ENCODE measurements at regions not wholly inside any gene's neighbourhood (a gene's known extent, or its start where the extent isn't known, plus 50 kb on each side); places are given as distances from the start of the nearest gene placed in this dataset.

DNA sequence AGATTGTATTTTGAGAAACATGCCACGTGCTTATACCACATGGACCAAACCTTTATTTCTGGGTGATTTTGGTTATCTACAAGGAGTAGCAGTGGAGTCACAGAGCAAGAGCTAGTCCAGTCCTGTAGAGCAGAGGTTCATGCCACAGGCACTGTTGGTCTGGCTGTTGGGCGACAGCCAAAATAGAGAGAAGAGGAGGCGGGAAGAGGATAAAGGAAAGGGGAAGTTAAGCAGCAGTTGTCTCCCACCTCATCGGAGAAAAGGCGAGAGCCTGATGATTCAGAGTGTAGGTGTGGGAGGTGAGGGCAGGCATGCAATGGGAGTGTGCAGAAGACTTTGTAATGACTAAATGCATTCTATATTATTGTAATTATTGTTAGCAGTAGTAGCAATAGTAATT is 237.5 kb upstream of the ROPN1 start:
- TF ChIP-seq, protein P1, sequence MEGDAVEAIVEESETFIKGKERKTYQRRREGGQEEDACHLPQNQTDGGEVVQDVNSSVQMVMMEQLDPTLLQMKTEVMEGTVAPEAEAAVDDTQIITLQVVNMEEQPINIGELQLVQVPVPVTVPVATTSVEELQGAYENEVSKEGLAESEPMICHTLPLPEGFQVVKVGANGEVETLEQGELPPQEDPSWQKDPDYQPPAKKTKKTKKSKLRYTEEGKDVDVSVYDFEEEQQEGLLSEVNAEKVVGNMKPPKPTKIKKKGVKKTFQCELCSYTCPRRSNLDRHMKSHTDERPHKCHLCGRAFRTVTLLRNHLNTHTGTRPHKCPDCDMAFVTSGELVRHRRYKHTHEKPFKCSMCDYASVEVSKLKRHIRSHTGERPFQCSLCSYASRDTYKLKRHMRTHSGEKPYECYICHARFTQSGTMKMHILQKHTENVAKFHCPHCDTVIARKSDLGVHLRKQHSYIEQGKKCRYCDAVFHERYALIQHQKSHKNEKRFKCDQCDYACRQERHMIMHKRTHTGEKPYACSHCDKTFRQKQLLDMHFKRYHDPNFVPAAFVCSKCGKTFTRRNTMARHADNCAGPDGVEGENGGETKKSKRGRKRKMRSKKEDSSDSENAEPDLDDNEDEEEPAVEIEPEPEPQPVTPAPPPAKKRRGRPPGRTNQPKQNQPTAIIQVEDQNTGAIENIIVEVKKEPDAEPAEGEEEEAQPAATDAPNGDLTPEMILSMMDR (conservative IDR thresholded peaks at IDR 0.05) = no peak
- H3K27ac ChIP-seq = no peak overlapping the region; the same call in 1 of the 2 replicates

DNA sequence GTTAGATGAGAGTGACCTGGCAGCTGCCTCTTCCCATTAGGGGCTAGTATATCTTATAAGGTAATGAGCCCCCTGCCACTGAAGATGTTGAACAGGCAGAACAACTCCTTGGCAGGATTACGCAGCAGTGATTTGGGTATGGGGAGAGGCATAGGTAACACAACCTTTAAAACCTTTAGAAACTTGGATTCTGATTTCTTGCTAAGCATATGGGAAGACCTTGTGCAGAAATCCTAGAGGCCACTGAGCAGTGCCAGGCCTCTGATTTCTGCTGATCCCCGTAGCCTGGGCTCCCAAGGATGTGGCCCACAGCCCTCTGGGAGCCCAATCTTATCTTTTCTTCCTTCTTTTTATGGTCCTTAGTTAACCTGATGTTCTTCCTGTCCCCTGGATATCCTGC is 237.9 kb upstream of the ROPN1 start:
- H3K27ac ChIP-seq = no peak overlapping the region; the same call in 1 of the 2 replicates
- TF ChIP-seq ZFX (IDR thresholded peaks at IDR 0.05) = no peak
- TF ChIP-seq, protein P1 (conservative IDR thresholded peaks at IDR 0.05) = no peak

DNA sequence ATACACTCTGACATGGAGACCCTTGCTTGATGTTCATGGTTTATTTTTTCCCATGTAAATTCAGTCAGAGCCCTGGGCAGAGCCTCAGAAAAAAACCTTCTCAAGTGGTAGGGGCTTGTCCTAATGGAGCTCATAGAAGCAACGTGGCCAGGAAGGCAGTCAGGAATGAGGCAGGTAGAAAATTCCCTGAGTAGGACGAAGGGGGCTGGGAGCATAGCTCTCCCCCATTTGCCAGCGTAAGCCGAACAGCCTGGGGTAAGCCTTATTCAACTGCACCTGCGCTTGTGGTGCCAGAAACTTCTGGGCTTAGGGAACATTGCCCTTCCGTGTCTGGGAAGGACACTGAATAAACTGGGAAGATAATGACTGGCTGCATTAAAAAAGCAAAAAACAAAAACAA is 238.5 kb upstream of the ROPN1 start:
- TF ChIP-seq, protein P1 (conservative IDR thresholded peaks at IDR 0.05) = no peak
- TF ChIP-seq ZFX (IDR thresholded peaks at IDR 0.05) = no peak
- no peak overlapping the region for H3K27ac ChIP-seq

DNA sequence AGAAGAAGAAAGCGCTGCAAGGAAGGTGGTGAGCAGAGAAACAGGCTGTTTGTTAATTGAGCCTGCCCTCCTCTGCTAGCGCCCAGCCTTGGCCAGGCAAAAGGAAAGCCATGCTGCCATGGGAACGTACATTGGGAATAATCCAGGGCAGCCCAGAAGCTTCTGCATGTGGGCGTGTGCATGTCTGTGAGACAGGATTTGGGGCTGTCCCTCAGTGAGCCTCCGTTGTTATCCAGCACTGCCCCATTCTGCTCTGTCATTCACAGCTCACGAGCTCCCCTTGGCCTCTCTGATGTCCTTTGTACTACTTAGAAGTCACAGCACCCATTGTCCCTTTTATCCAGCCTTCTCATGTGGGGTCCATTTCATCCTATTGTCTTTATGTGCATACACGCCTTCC is 239.1 kb upstream of the ROPN1 start:
- TF ChIP-seq, protein P1 (conservative IDR thresholded peaks at IDR 0.05) = no peak
- no peak for TF ChIP-seq ZFX (IDR thresholded peaks at IDR 0.05)
- H3K27ac ChIP-seq = no peak overlapping the region

DNA sequence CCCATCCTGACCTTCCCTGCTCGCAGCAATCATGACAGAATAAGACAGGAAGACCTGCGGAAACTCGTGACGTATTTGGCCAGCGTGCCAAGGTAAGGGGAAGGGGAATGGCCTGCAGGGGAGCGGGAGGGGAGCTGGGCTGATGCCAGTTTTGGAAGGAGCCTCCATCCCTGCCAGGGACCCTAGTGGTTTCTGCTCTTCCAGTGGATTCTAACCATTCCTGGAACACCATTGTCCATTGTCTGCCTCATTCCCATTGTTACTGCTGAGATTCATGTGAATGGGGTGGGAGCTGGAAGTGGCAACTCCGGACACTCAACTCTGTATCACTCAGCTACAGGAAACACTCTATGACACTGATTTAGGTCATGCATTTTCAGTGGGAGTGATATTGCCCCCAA is 242.9 kb upstream of the ROPN1 start:
- TF ChIP-seq ZFX (IDR thresholded peaks at IDR 0.05) = no peak
- TF ChIP-seq, protein P1 (conservative IDR thresholded peaks at IDR 0.05) = no peak
- H3K27ac ChIP-seq = no peak overlapping the region

DNA sequence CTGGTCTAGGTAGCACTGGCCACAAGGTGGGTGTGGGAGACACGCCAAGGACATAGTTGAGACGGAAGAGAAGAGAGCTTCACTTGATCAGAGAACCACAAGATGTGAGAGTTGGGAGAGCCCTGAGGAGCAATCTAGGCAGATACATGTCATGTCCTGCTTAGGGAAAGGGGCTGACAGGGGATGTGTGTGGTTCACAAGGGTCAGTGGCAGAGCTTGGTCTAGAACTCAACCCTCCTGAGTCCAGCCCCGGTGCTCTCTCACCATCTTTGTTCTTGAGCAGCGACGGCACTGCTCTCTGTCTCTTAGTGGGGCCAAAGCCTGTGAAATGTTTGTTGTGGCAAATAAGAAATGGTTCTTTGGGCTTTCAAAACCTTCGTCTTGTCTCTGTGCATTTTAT is 243.5 kb upstream of the ROPN1 start:
- TF ChIP-seq ZFX (IDR thresholded peaks at IDR 0.05) = no peak
- TF ChIP-seq, protein P1 (conservative IDR thresholded peaks at IDR 0.05) = no peak
- H3K27ac ChIP-seq = no peak overlapping the region

DNA sequence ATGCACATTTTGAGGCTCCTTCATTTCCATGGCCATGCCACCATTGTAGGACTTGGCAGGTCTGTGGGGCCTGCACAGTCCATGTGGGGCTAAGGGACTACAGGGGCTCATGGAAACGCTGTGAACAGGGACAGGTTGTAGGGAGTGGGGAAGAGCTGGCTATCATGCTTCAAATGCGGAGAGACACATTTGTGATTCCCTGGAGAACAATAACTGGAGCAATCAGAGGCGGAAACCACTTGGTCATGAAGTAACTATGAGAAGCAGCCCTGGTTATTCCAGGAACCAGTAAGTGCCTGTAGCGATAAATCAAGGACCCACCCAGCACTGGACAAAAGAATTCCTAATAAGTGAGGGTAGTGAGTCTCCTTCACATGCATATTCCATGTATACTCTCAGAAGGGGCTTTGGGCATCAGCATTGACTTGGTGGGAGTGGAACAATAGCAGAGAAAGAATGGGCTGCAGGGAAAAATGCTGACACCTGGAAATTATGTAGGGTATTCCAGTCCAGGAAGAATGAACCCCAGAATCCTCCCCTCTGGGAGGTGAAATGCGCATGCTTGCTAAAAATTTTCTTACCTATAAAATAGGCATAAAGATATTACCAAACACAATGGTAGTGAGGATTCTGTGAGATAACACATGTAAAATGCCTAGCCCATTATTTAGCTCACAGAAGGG is 251.4 kb upstream of the ROPN1 start:
- H3K27ac ChIP-seq = no peak overlapping the region
- TF ChIP-seq, protein P1 (conservative IDR thresholded peaks at IDR 0.05) = no peak
- no peak for TF ChIP-seq ZFX (IDR thresholded peaks at IDR 0.05)
